GM21528 (cell line): ENCODE measurements at regions not wholly inside any gene's neighbourhood (a gene's known extent, or its start where the extent isn't known, plus 50 kb on each side); places are given as distances from the start of the nearest gene placed in this dataset.

Experiments
- ATAC-seq: cut with Tn5 transposase; IDR thresholded peaks from one replicate; pipeline ENCODE4 v1.9.1; 2021; ENCODE audit warnings: mild to moderate bottlenecking, moderate library complexity; ENCODE audit not compliant: unreplicated experiment, low FRiP score

DNA sequence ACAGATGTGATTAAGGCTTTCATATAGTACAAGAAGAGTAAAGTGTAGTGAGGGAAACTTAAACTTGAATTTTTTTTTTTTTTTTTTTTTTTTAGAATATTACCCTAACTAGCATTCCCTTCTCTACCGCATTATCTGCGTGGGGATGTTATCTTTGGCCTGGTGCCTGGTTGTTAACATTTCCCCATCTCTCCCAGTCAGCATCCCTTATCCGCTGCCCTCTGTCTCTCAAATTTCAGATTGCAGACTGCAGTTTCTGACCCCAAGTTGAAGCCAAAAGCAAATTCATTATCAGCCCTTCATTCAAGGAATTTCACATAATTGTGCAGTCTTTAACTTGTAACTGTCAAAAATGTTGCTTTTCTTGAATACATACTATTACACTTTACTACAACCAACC, 353.0 kb downstream of the PLOD2 start:
- ATAC-seq, result no peak

DNA sequence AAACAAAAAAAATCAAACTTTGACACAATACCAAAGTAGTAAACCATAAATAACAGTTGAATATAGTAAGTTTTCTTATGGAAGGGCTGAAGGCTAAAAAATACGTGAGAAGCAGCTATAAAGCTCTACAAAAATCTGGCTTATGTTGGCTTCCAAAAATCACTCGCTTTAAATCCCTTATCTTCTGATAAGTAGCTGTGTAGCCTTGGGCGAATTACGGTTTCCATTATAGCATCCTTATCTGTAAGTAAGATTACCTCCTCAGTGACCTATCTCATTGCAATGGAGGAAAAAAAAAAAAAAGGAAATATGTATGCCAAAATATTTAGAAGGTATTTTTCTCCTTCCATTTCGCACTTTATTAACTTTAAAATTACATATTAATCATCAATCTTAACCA, 348.6 kb downstream of the PLOD2 start:
- ATAC-seq, result no peak

DNA sequence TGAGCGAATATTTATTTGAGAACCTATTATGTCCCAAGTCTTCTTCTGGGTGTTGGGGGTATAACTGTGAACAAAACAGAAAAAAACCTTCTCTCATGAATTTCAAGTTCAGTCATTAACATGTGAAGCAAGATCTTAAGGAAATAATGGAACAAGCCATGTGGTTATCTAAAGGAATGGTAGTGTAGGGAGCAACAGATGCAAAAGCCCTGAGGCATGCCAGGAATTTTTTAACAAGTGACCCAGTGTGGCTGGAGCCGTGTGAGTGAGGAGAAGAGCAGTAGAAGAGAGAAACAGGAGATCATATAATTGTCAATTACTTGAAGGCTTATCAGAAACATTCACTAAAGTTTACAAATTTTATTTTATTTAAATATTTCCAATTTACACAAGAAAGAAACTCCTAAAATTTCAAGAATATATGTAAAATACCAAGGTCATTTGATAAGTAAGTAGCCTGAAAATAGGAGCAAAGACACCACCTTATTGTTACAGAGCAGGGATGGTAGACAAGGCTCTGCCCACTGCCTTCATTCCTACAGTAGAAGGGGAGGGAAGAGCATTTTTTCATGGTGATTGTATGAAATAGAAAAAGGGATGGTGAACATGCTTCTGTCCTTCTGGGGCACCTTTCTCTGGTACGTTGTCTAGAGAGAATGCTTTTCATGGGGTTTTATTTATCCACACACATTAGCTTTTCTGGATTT, 345.1 kb downstream of the PLOD2 start:
- ATAC-seq, result no peak

DNA sequence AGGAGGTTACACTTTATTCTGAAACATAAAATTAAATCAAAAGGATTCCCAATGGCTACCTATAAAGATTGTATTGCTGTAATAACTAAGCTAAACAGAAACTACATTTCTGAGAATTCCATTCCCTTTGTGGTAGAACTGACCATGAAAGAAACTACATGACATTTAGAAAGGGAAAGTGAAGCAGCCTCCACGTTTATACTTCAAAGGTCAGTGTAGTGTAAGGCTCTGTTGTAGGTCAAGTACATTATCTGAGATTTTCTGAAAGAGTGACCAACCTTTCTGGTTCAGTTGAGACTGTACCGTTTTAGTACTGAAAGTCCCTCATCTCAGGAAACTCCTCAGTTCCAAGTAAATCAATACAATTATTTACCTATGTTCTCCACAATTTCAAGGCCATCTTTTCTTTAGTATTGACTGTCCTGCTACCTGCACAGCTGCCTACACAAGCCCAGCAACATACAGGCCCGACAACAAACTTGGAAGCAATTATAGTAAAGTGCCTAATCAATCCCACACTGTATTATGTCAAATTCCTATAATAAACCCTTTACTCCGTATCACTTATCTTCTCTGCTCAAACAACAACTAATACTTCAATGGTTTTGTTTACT, 343.0 kb downstream of the PLOD2 start:
- no peak for ATAC-seq

DNA sequence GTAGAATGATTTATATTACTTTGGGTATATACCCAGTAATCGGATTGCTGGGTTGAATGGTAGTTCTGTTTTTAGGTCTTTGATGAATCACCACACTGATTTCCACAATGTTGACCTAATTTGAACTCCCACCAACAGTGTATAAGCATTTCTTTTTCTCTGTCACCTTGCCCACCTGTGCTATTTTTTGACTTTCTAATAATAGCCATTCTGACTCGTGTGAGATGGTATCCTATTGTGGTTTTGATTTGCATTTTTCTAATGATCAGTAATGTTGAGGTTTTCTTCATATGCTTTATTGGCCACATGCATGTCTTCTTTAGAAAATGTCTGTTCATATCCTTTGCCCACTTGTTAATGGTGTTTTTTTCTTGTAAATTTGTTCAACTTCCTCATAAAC, 340.8 kb downstream of the PLOD2 start:
- ATAC-seq, result no peak

DNA sequence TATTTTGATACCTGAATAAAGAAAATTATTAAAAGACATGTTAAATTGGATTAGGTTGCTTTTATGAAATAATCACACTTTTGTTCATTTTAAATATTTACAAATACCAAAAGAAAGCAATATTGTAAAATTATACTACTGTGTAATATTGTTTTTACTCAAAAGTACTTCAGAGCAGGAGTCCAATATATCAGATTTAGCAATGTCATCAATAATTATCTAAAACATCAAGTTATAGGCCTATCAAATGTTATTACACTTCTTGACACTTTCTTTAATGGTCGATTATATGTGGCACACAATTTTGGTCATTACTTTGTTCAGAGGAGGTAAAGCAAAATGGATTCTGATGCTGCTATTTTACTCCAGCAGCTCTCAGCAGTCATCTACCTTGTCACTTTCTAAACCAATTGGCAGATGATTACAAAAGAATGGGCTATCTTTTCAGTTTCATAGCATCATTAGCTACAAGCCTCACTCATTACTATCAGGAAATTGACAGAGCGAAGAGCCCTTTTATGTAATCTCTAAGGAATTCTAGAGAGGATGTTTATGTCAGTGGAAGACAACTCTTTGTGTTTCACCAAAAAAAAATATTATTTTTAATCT, 318.6 kb downstream of the PLOD2 start:
- ATAC-seq, result no peak

DNA sequence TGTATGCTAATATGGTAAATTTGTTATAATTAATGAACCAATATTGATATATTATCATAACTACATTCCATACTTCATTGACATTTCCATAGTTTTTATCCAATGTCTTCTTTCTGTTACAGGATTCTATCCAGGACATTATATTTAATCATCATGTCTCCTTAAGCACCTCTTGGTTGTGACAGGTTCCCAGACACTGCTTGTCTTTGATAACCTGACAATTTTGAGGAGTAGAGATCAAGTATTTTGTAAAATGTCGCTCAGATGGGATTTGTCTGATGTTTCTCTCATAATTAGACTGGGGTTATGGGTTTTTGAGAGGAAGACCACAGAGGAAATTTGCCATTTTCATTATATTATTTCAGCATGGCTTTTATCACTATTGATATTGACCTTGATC, 317.4 kb downstream of the PLOD2 start:
- ATAC-seq, result no peak

DNA sequence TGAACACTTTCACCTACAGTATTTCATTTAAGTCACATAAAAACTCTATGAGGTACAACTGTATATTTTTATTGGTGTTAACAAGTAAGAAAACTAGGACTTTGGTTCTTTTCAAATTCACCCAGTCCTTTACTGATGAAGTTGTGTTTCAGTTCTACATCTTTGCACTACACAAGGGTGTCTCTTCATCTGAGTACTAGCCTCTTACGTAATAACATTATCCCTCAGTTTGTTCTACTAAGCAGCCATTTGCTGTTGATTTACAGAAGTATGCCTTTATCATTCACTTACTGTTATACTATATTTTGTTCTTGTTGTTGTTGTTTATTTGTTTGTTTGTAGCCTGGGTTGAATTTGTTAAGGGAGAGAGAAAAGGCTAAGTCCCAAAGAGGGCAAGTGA, 311.9 kb downstream of the PLOD2 start:
- no peak for ATAC-seq

DNA sequence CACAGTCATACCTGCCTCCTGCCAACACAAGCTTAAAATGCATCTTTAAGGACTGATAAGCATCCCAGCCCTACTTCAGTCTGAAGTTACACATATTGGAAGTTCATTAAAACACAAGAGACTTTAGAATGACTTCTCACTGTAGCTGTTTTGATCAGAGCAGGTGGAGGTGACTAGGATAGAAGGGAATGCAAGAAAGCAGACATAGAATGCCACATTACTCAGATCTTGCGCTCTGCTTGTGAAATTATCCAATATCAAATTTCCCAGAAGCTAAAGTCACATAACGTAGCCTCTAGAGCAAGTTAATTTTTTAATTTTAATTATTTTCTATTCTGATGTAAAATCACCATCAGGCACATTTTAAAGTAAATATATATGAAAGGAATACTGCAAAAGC, 306.5 kb downstream of the PLOD2 start:
- ATAC-seq, result no peak

DNA sequence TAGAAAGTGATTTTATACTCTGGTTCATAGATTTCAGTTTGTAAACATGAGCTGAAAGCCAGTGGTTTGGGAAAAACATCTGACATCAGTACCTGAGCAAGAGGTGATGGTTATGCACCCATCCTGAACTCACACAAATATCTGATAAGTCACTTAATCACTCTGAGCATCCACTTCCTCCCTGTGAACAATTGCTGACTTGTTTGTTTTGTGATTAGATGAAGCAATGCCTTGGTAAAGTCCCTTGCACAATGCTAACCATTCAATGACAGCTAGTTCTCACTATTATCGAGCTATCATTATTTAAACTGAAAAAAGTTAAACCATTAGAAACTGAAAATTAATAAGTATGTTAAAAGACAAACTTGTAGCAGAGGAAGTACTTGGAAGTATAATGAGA, 303.0 kb downstream of the PLOD2 start:
- no peak for ATAC-seq

DNA sequence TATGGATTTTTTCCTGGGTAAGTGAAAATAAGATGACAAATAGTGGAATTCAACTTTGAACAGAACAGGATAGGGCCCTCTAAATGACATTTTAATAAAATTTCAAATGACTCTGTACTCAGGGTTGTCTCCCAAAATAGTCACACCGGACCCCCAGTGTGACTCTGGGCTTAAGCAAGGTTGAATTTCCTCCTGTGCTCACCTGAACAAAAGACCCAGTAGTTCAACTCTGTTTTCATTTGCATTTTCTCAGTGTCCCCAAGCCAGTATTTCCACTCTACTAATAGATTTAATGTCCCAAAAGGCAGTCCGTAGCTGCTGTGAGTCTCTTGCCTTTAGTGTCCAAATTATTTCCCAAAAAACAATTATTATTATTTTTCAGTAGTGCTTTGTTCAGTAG, 296.6 kb downstream of the PLOD2 start:
- no peak for ATAC-seq

DNA sequence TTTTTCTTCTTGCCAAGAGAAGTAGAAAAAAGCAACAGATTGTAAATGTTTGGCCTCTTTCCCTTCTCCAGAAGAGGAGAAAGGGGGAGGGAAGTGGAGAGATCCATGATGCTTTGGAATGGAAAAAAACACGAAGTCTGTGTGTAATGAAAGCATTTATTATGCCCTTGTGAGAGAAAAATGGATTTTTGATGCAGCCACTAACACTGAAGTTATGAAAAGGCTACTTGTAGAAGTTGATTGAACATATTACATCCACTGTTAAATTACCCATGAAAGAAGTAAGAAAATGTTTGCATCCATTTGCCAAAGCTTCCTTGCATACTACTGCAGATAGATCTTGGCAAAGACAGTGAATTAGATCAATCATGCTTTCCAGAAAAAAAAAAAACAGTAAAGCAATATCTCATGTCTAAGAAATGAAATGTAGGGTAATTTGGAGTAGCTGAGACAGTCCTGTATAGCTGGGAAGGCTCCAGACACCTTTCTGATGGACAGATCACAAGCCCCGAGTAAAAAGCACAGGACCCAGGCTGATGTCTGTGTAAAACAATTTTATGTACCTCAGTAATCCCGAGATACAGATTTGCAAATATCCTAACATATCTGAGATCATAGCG, 295.5 kb downstream of the PLOD2 start:
- no peak for ATAC-seq

DNA sequence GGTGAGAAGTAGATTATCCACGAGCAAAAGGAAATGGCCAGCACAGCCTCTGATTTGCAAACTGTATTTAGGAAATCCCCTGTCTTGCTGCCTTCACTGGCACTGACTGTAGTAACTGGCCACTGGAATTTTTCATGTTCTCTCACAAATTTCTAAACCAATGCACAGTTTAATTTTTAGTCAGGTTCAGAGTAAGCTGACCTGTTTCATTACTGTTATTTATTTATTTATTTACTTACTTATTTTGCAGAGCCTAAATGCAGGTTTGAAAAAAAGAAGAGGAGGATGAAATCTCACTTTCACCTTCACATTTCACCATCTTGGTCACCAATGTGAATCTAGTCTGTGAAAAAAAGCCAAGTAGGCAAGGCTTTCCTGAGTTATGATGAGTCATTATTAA, 291.0 kb downstream of the PLOD2 start:
- ATAC-seq, result no peak

DNA sequence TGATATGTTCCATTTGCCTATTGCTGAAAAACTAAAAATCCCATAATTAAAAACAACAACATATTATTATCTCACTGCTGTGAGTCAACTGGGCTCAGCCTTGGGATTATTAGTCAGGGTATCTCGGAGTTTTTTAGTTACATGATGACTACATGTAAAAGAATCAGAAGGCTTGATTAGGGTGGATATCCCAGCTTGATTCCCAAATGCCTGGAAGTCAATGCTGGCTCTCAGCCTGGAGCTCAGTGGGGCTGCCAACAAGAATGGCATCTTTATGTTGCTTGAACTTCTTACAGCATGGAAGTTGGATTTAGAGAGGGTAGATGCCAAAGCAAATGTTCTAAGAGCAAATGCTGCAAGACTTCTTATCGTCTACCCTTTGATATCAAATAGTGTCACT, 278.5 kb downstream of the PLOD2 start:
- no peak for ATAC-seq

DNA sequence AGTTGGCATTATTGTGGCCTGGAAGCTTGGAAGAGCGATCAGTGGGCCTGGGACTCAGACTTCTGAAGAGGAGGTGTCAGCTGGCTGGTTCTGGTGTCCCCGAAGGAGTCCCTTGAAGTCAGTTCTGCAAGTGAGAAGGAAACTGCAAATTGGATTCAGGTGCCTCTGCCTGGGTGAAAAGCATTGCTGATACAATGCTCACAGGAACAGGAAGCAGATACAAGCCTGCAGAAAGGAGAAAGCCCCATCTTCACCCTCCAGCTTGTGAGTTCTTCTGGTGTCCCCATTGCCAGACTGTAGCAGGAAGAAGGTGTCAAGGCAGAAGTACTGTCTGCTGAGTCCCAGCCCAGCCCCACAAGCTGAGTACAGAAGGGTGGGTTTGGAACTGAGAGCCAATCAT, 271.3 kb downstream of the PLOD2 start:
- no peak for ATAC-seq

DNA sequence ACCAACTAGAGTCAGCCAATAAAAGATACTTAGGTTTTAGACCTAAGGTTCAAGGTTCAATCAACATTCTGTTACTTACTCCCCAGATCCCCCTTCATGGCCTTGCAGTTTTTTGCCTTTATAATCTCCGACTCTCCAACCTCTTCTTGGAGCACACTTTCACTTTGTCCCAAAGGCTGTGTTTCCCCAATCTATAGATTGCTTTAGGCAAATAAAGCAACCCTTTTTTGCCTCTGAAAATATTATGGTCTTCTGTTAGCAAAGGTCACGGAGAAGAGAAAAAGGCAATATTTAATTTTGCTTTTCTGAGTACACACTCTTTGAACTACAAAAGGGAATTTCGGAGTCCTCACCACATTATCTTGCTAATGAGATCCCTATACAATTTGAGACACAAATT, 268.1 kb downstream of the PLOD2 start:
- ATAC-seq, result no peak

DNA sequence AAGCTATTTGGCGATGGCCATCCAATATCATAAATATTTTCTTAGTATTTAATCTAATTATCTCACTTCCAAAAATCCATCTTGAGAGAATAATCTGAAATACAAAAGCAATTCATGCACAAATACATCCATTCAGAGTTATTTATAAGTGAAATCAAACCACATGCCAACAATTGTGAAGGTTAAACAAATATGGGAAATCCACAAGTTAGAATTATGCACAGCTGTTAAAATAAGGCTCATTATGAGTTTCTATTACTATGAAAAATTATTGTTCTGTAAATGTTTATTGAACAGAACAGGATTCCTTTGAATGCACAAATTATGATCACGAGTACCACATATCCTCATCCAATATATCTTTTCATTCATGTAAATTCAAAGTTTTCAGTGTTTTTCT, 267.7 kb downstream of the PLOD2 start:
- ATAC-seq, result no peak

DNA sequence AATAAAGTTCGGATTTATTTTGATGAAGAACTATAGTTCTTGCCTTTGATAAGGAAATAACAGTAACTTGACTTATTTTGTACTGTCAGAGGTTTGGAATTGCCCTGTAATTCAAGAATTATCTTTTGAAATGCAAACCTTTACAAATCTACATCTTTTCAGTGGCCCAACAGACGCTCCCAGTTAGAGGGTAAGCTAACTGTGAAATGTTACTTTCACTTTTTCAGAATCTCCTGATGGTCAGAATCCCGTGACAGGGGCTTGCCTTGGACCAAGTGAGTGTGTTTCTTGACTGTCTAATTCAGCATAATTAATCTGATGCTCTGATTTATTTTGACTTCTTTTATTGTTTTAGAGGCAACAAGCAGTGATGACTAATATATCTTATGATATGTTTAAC, 262.5 kb downstream of the PLOD2 start:
- ATAC-seq, result no peak

DNA sequence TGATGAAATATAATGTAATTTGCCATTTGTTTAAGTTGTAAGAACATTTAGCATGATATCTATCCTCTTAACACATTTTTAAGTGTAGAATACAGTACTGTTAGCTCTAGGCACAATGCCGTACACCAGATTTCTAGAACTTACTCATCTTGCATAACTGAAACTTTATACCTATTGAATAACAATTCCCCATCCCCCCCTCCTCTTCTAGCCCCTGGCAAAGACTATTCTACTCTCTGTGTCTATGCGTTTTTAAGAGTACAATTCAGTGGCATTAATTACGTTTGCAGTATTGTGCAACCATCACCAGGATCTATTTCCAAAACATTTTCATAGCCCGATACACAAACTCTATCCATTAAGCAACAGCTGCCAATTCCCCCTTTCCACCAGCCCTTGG, 261.7 kb downstream of the PLOD2 start:
- no peak for ATAC-seq

DNA sequence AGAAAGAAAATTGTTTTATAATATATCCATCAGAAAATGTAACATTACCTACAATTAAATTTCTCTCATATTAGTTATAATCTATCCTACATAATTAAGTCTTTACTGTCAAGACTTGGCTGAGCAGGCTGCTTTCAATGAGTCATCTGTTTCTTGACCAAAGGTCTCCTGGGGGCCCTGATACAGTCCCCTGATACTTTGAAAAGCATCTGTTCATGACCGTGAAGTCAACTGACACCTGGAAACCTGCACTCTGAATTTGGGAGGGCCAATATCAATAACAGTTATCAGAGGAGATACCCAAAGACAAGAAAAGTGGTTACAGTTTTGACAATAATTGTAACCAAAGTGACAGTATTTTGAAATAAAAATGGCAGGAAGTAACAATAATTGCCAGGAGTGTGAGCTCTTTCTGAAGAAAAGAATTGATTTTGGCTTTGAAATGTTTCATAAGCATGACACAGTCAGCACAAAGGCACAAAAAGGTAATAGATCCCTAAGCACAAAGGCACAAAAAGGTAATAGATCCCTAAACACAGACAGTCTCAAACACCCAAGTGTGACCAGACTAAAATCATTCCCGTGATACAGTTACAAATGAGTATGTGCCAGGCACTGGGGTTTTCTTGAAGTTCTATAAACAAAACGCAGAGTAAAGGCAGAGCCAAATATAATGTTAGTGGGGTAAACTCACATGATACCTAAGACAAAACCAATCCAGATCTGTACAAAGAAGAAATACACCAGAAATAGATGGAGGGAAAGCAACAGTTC, 260.7 kb downstream of the PLOD2 start:
- ATAC-seq, result peak; percentile 62

DNA sequence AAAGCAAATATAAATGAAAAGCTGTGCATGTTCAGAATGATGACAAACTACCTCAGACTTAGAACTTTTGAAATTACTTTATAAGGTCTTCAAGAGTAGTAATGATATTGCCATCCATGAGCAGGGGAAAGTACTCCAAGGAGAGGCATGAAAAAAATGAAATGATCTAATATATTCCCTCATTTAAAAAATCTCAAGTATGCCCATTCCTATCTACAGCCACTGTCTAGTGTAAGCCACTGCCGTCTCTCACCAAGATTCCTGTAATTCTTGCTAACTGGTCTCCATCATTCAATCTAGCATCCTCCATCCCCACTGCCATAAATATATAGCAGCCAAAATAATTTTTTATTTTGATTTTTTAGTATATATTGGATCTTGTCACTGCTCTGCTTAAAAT, 258.8 kb downstream of the PLOD2 start:
- no peak for ATAC-seq
